ENCODE measurements at regions not wholly inside any gene's neighbourhood (a gene's known extent, or its start where the extent isn't known, plus 50 kb on each side); places are given as distances from the start of the nearest gene placed in this dataset.

GRCh38 chr14:49966971-49967630 lies 74.2 kb downstream of the ARF6 start:
- DNase-seq (ENCODE audit: low spot score), result no peak
- H3K4me1 ChIP-seq (replicated peaks), result peaks cover 10% of the 10 kb centered on the region
- H3K27ac ChIP-seq, result no peak overlapping the region
- H3K9me3 ChIP-seq, result no peaks in the 10 kb centered on the region
- intact Hi-C loops (cut with DNase I), result no loop called here
- H3K4me3 ChIP-seq, result no peak overlapping the region
- 95% methylated on average over 11 of the region's 11 CpGs for WGBS
- H3K36me3 ChIP-seq, result no peaks in the 10 kb centered on the region
- H3K27me3 ChIP-seq (replicated peaks; ENCODE audit: insufficient read depth), result no peaks in the 10 kb centered on the region
- no peak for TF ChIP-seq POLR2A (IDR thresholded peaks at IDR 0.05)
- no peak for TF ChIP-seq POLR2AphosphoS5 (IDR thresholded peaks at IDR 0.05)
- no peak for TF ChIP-seq CTCF (IDR thresholded peaks at IDR 0.05)

- Histone ChIP-seq H3K4me3 (no peak overlapping the region), H3K36me3 (no peaks in the 10 kb centered on the region), H3K4me1 (replicated peaks) (peaks cover 9% of the 10 kb centered on the region), H3K27ac (peak overlapping the region; percentile 40 to 64), H3K27me3 (replicated peaks; ENCODE audit: insufficient read depth) (no peaks in the 10 kb centered on the region), H3K9me3 (no peaks in the 10 kb centered on the region)
- WGBS, result 94% methylated on average over 5 of the region's 5 CpGs
- DNase-seq (ENCODE audit: low spot score), result no peak
- intact Hi-C loops (cut with DNase I), result no loop called here
- TF ChIP-seq POLR2AphosphoS5 (IDR thresholded peaks at IDR 0.05) (no peak), CTCF (IDR thresholded peaks at IDR 0.05) (no peak), POLR2A (IDR thresholded peaks at IDR 0.05) (no peak)
Measured at GRCh38 chr14:49969961-49970360, 77.1 kb downstream of the ARF6 start.

GRCh38 chr14:49970474-49971147 lies 77.7 kb downstream of the ARF6 start:
- TF ChIP-seq POLR2A (IDR thresholded peaks at IDR 0.05) (no peak), POLR2AphosphoS5 (IDR thresholded peaks at IDR 0.05) (no peak), CTCF (IDR thresholded peaks at IDR 0.05) (no peak)
- 16% methylated on average over 8 of the region's 8 CpGs for WGBS
- Histone ChIP-seq H3K36me3 (no peaks in the 10 kb centered on the region), H3K27me3 (replicated peaks; ENCODE audit: insufficient read depth) (no peaks in the 10 kb centered on the region), H3K4me3 (no peak overlapping the region), H3K9me3 (no peaks in the 10 kb centered on the region), H3K4me1 (replicated peaks) (peaks cover 9% of the 10 kb centered on the region), H3K27ac (peak overlapping the region; percentile 64 to 75)
- no peak for DNase-seq (ENCODE audit: low spot score)
- intact Hi-C loops (cut with DNase I), result no loop called here

GRCh38 chr14:49971156-49972130 lies 78.6 kb downstream of the ARF6 start:
- no peak for DNase-seq (ENCODE audit: low spot score)
- H3K9me3 ChIP-seq, result no peaks in the 10 kb centered on the region
- 34% methylated on average over 9 of the region's 9 CpGs for WGBS

More at GRCh38 chr14:49971156-49972130, 78.6 kb downstream of the ARF6 start:
- intact Hi-C loops (cut with DNase I), result no loop called here
- Histone ChIP-seq H3K27me3 (replicated peaks; ENCODE audit: insufficient read depth) (no peaks in the 10 kb centered on the region), H3K4me3 (no peak overlapping the region), H3K36me3 (no peaks in the 10 kb centered on the region), H3K4me1 (replicated peaks) (peaks cover 9% of the 10 kb centered on the region), H3K27ac (peak overlapping the region; percentile 64 to 75)
- TF ChIP-seq CTCF (IDR thresholded peaks at IDR 0.05) (no peak), POLR2AphosphoS5 (IDR thresholded peaks at IDR 0.05) (no peak), POLR2A (IDR thresholded peaks at IDR 0.05) (no peak)

Data from prostate gland (tissue), 2 donors.